T-helper 17 cell (primary cell): ENCODE measurements at regions not wholly inside any gene's neighbourhood (a gene's known extent, or its start where the extent isn't known, plus 50 kb on each side); places are given as distances from the start of the nearest gene placed in this dataset.
"Not testable (repeated sequence)": the region's sequence is repeated elsewhere in the genome, so short reads cannot be mapped to it uniquely, and the experiment has no call there.

Source experiments
- ATAC-seq: fragments of 150-1000 bp; cut with Tn5 transposase; 2 replicates; pipeline ENCODE4 v1.10.0; 2021; ENCODE audit warnings: mild to moderate bottlenecking, moderate library complexity
- DNase-seq, 3 donors: peaks; one replicate each; pipeline versions ENCODE4 v3.0.0 to v3.0.0-alpha.2; 2020 to 2021
- H3K9me3 ChIP-seq: one replicate; pipeline ENCODE4 v1.7.0; 2013; ENCODE audit warnings: low read length, mild to moderate bottlenecking; ENCODE audit not compliant: control insufficient read depth, poor library complexity, severe bottlenecking
- H3K27ac Mint-ChIP-seq: one replicate; pipeline ENCODE4 v1.8.0; 2022; ENCODE audit warnings: mild to moderate bottlenecking, moderate library complexity, mixed read lengths
- H3K27me3 Mint-ChIP-seq: one replicate; pipeline ENCODE4 v1.8.0; 2022; ENCODE audit warnings: mixed read lengths
- H3K36me3 Mint-ChIP-seq: one replicate; pipeline ENCODE4 v1.8.0; 2022; ENCODE audit warnings: low read depth, mixed read lengths
- H3K4me1 Mint-ChIP-seq: one replicate; pipeline ENCODE4 v1.8.0; 2022; ENCODE audit warnings: mild to moderate bottlenecking, mixed read lengths
- H3K4me3 Mint-ChIP-seq: one replicate; pipeline ENCODE4 v1.8.0; 2022; ENCODE audit warnings: mild to moderate bottlenecking, moderate library complexity, mixed read lengths

DNA sequence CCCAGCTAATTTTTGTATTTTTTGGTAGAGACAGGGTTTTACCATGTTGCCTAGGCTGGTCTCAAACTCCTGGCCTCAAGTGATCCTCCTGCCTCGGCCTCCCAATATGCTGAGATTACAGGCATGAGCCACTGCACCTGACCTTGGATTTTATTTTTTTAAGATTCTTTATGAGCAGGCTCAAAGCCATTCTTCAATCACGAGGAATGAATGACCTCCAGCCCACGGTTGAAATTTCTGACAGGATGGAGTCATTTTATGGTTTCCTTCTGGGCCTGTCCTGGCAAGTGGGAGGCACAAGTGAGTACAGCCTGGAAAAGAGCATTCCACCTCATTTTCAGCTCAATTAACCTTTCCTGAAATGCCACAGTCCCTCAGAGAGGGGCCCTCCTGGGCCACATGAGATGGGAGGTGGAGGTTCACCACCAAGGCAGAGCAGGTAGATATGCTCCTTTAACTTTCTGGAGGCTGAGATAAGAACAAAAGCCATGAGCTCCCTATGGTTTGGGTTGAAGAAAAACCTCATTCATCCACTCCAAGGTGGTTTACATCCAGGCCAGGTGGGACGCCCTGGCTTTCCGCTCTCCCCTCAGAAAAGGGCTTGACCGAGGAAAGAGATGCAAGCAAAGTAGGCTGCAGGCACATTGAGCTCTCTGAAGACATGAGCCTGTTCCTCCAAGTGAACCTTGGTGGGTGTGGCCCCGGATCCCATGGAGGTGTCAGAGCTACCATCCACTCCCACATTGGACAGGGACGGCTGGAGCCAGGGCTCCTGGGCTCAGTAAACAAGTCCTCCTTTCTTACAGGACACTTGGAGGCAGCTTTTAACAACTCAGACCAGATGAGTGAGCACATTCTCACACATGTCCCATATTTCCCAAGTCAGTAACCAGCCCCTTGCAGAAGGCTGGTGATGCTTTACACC lies 208.5 kb upstream of the SSTR4 start:
- no peaks in the 10 kb centered on the region for H3K4me1 Mint-ChIP-seq
- no peaks in the 10 kb centered on the region for H3K36me3 Mint-ChIP-seq
- ATAC-seq (no peak), DNase-seq (no peak)
- H3K27ac Mint-ChIP-seq = no peak overlapping the region
- no peaks in the 10 kb centered on the region for H3K9me3 ChIP-seq
- no peaks in the 10 kb centered on the region for H3K27me3 Mint-ChIP-seq
- no peak overlapping the region for H3K4me3 Mint-ChIP-seq

DNA sequence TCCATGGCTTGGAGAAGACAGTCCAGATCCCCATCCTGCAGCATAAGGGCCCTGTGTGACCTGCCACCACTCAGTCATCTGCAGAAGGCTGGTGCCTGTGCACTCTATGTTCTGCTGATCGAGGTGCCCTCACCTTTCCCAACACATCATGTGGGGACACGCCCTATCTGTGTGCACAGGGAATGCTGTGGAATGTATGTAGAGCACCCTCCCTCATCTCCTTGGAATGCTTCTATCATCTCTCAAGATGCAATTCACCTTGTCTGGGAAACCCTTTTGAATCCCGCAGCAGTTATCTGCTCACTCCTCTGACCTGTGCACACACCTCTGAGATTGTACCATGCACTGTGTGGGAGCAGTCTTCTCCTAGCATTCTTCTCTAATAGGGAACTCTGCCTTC lies 207.2 kb upstream of the SSTR4 start:
- Mint-ChIP-seq H3K27ac (no peak overlapping the region), H3K36me3 (no peaks in the 10 kb centered on the region), H3K4me3 (no peak overlapping the region), H3K4me1 (no peaks in the 10 kb centered on the region), H3K27me3 (no peaks in the 10 kb centered on the region)
- H3K9me3 ChIP-seq = no peaks in the 10 kb centered on the region
- no peak for ATAC-seq
- DNase-seq = no peak

DNA sequence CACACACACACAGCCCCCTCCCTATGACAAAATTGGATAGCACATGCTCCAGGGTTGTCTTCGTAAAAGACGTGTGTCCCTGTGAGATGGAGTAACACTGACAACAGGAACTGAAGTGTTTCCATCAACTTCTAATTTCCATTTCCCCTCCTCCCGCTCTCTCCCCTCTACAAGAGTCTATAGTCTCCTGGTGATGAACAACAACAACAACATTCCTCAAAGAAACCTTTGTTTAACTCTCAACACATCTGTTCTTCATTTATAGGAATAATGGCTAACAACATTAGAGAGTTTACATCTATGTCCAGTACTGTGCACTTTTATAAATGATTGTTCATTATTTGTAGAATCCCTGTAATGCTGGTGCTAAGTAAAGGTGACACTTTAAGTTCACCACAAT lies 205.8 kb upstream of the SSTR4 start:
- Mint-ChIP-seq H3K27me3 (no peaks in the 10 kb centered on the region), H3K36me3 (no peaks in the 10 kb centered on the region), H3K4me1 (no peaks in the 10 kb centered on the region), H3K4me3 (no peak overlapping the region), H3K27ac (no peak overlapping the region)
- DNase-seq (no peak), ATAC-seq (no peak)
- no peaks in the 10 kb centered on the region for H3K9me3 ChIP-seq

DNA sequence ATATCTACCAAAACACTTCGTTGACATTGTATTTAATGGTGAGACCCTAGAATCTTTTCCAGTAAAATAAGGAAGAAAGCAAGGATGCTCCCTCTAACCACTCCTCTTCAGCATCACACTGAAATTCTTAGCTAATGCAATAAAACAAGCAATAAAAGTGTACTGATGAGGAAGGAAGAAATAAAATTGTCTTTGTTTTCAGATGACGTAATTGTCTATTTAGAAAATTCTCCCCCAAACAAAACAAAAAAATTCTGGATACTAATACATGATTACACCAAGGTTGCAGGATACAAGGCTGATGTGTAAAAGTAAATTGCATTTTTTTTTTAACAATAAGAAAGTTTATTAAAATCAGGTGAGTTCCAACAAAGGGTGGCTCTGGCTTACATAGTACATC lies 205.0 kb upstream of the SSTR4 start:
- no peaks in the 10 kb centered on the region for H3K36me3 Mint-ChIP-seq
- no peak for DNase-seq
- no peak overlapping the region for H3K4me3 Mint-ChIP-seq
- H3K27me3 Mint-ChIP-seq = no peaks in the 10 kb centered on the region
- no peaks in the 10 kb centered on the region for H3K4me1 Mint-ChIP-seq
- no peak overlapping the region for H3K27ac Mint-ChIP-seq
- H3K9me3 ChIP-seq = no peaks in the 10 kb centered on the region
- no peak for ATAC-seq

DNA sequence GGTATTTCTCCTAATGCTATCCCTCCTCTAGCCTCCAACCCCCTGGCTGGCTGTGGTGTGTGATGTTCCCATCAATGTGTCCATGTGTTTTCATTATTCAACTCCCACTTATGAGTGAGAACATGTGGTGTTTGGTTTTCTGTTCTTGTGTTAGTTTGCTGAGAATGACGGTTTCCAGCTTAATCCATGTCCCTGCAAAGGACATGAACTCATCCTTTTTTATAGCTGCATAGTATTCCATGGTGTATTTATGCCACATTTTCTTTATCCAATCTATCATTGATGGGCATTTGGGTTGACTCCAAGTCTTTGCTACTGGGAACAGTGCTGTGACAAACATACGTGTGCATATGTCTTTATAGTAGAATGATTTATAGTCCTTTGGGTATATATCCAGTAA lies 204.4 kb upstream of the SSTR4 start:
- H3K27ac Mint-ChIP-seq, ATAC-seq, H3K36me3 Mint-ChIP-seq, DNase-seq, H3K9me3 ChIP-seq, H3K4me1 Mint-ChIP-seq, H3K27me3 Mint-ChIP-seq, H3K4me3 Mint-ChIP-seq: not testable (repeated sequence)

DNA sequence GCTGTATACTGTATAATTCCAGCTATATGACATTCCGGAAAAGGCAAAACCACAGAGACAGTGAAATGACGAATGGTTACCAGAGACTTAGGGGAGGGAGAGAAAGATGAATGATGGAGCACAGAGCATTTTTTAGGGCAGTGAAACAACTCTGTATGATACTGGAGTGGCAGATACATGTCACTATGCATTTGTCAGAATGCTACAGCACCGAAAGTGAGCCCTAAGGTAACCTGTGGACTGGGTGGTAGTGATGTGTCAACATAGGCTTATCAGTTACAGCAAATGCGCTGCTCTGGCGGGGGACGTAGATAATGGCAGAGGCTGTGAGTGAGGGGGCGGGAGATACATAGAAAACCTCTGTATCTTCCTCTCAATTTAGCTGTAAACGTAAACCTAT lies 201.3 kb upstream of the SSTR4 start:
- H3K4me1 Mint-ChIP-seq = no peaks in the 10 kb centered on the region
- no peak for DNase-seq
- H3K36me3 Mint-ChIP-seq = no peaks in the 10 kb centered on the region
- no peaks in the 10 kb centered on the region for H3K27me3 Mint-ChIP-seq
- no peak overlapping the region for H3K27ac Mint-ChIP-seq
- no peak for ATAC-seq
- no peak overlapping the region for H3K4me3 Mint-ChIP-seq
- no peaks in the 10 kb centered on the region for H3K9me3 ChIP-seq

DNA sequence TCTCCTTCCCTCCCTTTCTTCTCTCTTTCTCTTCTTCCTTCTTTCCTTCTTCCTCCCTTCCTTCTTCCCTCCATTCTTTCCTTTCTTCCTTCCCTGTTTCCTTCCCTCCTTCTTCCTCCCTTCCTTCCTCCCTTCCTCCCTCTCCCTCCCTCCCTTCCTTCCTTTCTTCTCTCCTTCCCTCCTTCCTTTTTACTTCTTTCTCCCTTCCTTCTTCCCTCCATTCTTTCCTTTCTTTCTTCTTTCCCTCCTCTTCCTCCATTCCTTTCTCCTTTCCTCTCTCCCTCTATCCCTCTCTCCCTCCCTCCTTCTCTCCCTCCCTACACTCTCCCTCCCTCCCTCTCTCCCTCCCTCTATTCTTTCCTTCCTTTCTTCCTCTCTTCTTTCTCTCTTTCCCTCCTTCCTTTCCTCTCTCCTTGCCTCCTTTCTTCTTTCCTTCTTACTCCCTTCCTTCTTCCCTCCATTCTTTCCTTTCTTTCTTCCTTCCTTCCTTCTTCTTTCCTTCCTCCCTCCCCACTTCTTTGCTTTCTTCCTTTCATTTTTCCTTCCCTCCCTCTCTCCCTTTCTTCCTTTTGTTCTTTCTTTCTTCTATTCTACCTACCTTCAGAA lies 200.4 kb upstream of the SSTR4 start:
- no peaks in the 10 kb centered on the region for H3K9me3 ChIP-seq
- Mint-ChIP-seq H3K27ac (no peak overlapping the region), H3K4me1 (no peaks in the 10 kb centered on the region), H3K36me3 (no peaks in the 10 kb centered on the region), H3K27me3 (no peaks in the 10 kb centered on the region), H3K4me3 (no peak overlapping the region)
- DNase-seq (no peak), ATAC-seq (no peak)

DNA sequence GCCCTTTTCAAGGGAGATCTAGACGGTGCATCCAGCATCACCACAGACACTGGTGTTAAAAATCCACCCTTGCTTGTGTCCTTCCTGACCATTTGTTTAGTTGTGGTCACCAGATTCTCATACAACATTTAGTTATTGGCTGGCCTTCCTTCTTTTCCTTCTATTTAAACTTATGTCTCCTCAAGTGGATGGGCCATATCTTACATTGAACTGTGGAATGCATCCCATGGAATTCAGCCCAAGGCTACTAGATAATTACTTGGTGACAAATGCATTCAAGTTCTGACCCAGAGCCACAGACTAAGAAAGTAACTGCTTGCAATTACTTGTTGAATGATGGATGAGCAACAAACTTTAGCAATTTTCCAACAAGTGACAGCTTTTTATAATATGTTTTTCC lies 198.9 kb upstream of the SSTR4 start:
- Mint-ChIP-seq H3K4me3 (no peak overlapping the region), H3K4me1 (no peaks in the 10 kb centered on the region), H3K27ac (no peak overlapping the region), H3K27me3 (no peaks in the 10 kb centered on the region), H3K36me3 (no peaks in the 10 kb centered on the region)
- ATAC-seq (no peak), DNase-seq (no peak)
- H3K9me3 ChIP-seq = no peaks in the 10 kb centered on the region

DNA sequence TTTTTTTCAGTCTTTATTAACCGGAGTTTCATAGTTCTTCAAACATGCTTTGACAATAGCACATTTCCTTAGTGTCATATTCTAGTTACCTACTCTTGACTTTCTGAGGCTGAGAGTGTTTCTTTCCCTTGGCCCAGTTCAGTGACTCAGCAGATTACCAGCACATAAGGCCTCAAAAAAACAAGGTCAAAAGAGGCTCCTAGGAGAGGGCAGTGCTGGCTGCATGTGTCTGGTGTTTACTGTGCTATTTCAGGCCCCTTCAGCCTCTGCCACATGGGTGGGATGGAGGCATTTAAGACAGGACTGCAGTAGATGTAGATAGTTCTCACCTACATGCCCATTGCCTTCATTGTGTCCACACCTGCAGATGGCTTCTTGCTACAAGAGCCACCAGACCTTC lies 198.2 kb upstream of the SSTR4 start:
- no peaks in the 10 kb centered on the region for H3K4me1 Mint-ChIP-seq
- ATAC-seq (no peak), DNase-seq (no peak)
- no peaks in the 10 kb centered on the region for H3K9me3 ChIP-seq
- no peak overlapping the region for H3K4me3 Mint-ChIP-seq
- no peak overlapping the region for H3K27ac Mint-ChIP-seq
- H3K27me3 Mint-ChIP-seq = no peaks in the 10 kb centered on the region
- H3K36me3 Mint-ChIP-seq = no peaks in the 10 kb centered on the region

DNA sequence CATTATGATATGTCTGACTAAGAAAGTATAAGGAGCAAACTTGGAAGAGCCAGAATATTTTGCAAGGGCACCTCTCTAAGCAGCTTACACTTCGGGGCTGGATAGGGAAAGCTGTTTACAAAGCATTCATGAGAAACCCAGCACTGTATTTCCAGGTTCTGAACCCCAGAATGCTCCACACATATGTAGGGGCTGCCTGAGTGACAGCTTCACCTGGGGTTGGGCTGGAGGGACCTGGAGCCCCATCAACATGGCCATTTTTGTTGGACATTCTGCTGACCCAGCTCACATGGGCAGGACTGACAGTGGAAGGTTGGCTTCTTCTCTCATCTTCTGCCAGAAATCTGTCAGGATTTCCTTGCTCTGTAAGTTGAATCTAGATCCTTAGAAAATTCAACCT lies 197.1 kb upstream of the SSTR4 start:
- no peaks in the 10 kb centered on the region for H3K4me1 Mint-ChIP-seq

DNA sequence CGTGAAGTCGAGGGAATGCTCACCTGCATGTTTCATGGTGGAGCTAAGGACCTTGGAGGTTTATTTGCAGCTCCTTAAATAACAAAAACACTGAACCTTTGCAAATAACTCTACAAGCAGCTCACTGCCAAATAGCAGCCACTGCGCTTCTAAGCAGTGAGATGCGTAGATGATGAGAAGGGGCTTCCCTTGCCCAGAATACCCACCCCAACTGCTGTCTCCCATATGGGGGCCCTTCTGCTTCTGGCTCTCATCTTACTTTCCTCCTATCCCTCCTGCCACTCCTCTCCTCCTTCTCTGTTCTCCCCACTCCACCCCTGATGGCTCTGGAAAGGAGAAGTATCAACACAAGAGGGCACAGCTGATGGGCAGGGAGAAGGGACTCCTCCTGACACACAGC lies 193.3 kb upstream of the SSTR4 start:
- no peaks in the 10 kb centered on the region for H3K9me3 ChIP-seq
- Mint-ChIP-seq H3K36me3 (no peaks in the 10 kb centered on the region), H3K4me3 (no peak overlapping the region), H3K27ac (no peak overlapping the region), H3K4me1 (no peaks in the 10 kb centered on the region), H3K27me3 (peaks cover 10% of the 10 kb centered on the region)
- DNase-seq = no peak
- ATAC-seq = no peak

More for the DNA sequence above, 197.1 kb upstream of the SSTR4 start:
- DNase-seq (no peak), ATAC-seq (no peak)
- Mint-ChIP-seq H3K27me3 (peaks cover 10% of the 10 kb centered on the region), H3K36me3 (no peaks in the 10 kb centered on the region), H3K27ac (no peak overlapping the region), H3K4me3 (no peak overlapping the region)
- H3K9me3 ChIP-seq = no peaks in the 10 kb centered on the region

DNA sequence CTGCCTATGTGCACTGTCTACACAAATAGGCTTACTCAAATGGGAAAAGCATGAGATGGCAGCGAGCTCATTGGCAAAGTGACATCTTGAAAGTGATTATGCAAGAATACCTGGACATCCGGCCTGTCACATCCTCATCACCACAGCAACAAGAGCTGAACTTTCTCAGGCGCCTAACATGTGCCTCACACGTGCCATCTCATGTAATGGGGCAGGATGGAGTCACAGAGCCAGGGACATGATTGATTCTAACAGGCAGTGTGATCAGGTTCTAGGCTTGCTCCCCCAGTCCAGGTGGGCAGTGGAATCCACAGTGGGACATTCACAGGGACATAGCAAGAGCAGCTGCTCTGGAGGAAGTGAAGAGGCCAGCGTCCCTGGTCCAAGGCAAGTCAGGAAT lies 192.3 kb upstream of the SSTR4 start:
- H3K36me3 Mint-ChIP-seq = no peaks in the 10 kb centered on the region
- ATAC-seq (no peak), DNase-seq (no peak)
- no peak overlapping the region for H3K4me3 Mint-ChIP-seq
- H3K9me3 ChIP-seq = no peaks in the 10 kb centered on the region
- no peak overlapping the region for H3K27ac Mint-ChIP-seq
- H3K4me1 Mint-ChIP-seq = no peaks in the 10 kb centered on the region
- peaks cover 10% of the 10 kb centered on the region for H3K27me3 Mint-ChIP-seq

DNA sequence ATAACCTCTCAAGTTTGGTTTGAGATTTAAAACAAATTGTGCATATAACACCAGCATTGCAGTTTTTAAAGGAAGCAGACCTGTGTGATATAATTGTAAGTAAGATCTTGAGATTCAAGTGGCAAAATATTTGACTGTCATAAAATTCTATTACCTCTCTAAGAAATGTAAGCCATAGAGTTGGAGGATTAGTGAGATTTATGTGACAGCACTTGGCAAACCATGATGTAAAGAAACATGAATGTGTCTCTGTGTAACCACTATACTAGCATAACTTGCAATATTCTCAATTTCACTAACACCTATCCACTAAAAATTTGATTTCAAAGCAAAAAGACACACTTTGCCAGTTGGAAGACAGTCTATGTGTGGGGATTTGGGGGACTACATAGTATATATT lies 190.2 kb upstream of the SSTR4 start:
- Mint-ChIP-seq H3K27ac (no peak overlapping the region), H3K4me3 (no peak overlapping the region), H3K27me3 (peaks cover 10% of the 10 kb centered on the region), H3K36me3 (no peaks in the 10 kb centered on the region), H3K4me1 (no peaks in the 10 kb centered on the region)
- DNase-seq (no peak), ATAC-seq (no peak)
- H3K9me3 ChIP-seq = no peaks in the 10 kb centered on the region

DNA sequence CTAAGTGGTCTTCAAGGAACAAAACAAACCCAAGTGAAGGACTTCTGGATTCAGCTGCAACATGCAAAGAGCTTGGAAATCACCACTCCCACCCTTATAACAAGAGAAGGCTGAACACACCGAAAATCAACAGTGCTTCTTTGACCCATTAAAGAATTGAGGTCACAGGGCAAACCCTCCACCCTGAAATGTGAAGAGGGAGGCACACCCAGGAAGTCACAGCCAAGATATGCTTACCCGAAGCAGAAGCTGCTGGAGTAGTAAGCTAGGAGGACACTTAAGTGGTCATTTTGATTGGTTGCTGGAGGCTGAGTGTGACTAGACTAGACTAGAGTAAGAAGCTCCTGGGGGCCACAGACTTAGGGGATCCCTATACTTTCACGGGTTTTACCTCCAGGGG lies 188.2 kb upstream of the SSTR4 start:
- H3K9me3 ChIP-seq = no peaks in the 10 kb centered on the region
- no peaks in the 10 kb centered on the region for H3K4me1 Mint-ChIP-seq
- peaks cover 10% of the 10 kb centered on the region for H3K27me3 Mint-ChIP-seq
- no peak overlapping the region for H3K4me3 Mint-ChIP-seq
- DNase-seq (no peak), ATAC-seq (no peak)
- no peaks in the 10 kb centered on the region for H3K36me3 Mint-ChIP-seq
- H3K27ac Mint-ChIP-seq = no peak overlapping the region
